Endothelial cell (in vitro differentiated cells): ENCODE measurements at regions not wholly inside any gene's neighbourhood (a gene's known extent, or its start where the extent isn't known, plus 50 kb on each side); places are given as distances from the start of the nearest gene placed in this dataset.

Experiments used
- DNase-seq: peaks from one replicate; pipeline ENCODE4 v3.0.0; 2021; ENCODE audit warnings: low spot score
- H3K27ac Mint-ChIP-seq: one replicate; pipeline ENCODE4 v1.8.0; 2021; ENCODE audit warnings: mixed read lengths, inconsistent platforms; ENCODE audit not compliant: unreplicated experiment
- H3K27me3 Mint-ChIP-seq: one replicate; pipeline ENCODE4 v1.8.0; 2021; ENCODE audit warnings: mild to moderate bottlenecking, moderate library complexity, mixed read lengths, inconsistent platforms; ENCODE audit not compliant: unreplicated experiment
- H3K36me3 Mint-ChIP-seq: one replicate; pipeline ENCODE4 v1.8.0; 2021; ENCODE audit warnings: mild to moderate bottlenecking, low read depth, mixed read lengths, inconsistent platforms; ENCODE audit not compliant: unreplicated experiment
- H3K4me1 Mint-ChIP-seq: one replicate; pipeline ENCODE4 v1.8.0; 2021; ENCODE audit warnings: mild to moderate bottlenecking, mixed read lengths, inconsistent platforms; ENCODE audit not compliant: unreplicated experiment
- H3K4me3 Mint-ChIP-seq: one replicate; pipeline ENCODE4 v1.8.0; 2021; ENCODE audit warnings: mild to moderate bottlenecking, mixed read lengths, inconsistent platforms; ENCODE audit not compliant: unreplicated experiment
- H3K9me3 Mint-ChIP-seq: one replicate; pipeline ENCODE4 v1.8.0; 2021; ENCODE audit warnings: mixed read lengths, inconsistent platforms; ENCODE audit not compliant: unreplicated experiment
- TF ChIP-seq, protein P1 (sequence below): fragments of 200-600 bp; sonication (generic); IDR thresholded peaks from one replicate; pipeline ENCODE4 v1.5.0; 2021; ENCODE audit warnings: antibody characterized with exemption; ENCODE audit not compliant: unreplicated experiment

DNA sequence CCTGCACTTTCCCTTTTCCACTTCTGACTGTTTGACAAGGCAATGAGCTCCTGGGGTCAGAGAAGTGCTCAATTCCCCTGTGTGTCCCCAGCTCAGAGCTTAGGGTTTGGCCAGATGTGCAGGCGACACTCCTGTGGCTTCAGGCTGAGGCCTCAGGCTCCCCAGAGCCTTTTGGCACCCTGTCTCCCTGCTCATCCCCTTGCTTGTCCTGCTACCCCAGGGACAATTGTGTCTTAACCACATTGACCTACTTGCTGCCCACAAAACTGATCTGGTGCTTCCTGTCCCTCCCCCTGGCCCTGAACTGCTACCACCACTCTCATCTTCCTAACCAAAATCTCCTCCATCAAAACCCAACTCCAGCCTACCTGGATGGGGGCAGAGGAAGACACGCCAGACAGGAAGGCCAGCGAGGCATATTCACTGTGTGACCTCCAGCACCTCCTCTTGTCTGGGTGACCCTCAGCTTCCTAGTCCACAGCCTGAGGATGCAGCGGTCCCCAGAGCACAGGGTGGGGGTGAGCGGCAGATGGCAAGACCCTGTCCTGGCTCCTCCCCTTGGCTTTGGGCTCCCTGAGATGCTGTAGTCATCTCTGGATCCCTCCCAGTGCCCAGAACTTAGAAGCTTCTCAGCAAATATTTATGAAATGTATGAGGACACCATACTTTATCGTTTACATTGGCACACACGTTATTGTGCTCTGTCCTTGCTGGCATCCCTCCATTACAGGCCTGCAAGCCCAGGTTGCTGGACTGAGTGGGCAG, 98.9 kb upstream of the SLC6A6 start:
- no peak overlapping the region for H3K4me3 Mint-ChIP-seq
- TF ChIP-seq, protein P1, sequence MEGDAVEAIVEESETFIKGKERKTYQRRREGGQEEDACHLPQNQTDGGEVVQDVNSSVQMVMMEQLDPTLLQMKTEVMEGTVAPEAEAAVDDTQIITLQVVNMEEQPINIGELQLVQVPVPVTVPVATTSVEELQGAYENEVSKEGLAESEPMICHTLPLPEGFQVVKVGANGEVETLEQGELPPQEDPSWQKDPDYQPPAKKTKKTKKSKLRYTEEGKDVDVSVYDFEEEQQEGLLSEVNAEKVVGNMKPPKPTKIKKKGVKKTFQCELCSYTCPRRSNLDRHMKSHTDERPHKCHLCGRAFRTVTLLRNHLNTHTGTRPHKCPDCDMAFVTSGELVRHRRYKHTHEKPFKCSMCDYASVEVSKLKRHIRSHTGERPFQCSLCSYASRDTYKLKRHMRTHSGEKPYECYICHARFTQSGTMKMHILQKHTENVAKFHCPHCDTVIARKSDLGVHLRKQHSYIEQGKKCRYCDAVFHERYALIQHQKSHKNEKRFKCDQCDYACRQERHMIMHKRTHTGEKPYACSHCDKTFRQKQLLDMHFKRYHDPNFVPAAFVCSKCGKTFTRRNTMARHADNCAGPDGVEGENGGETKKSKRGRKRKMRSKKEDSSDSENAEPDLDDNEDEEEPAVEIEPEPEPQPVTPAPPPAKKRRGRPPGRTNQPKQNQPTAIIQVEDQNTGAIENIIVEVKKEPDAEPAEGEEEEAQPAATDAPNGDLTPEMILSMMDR, result no peak
- H3K4me1 Mint-ChIP-seq, result no peaks in the 10 kb centered on the region
- DNase-seq, result no peak
- H3K36me3 Mint-ChIP-seq, result no peaks in the 10 kb centered on the region
- H3K27me3 Mint-ChIP-seq, result peaks cover 11% of the 10 kb centered on the region
- no peaks in the 10 kb centered on the region for H3K9me3 Mint-ChIP-seq
- no peak overlapping the region for H3K27ac Mint-ChIP-seq

DNA sequence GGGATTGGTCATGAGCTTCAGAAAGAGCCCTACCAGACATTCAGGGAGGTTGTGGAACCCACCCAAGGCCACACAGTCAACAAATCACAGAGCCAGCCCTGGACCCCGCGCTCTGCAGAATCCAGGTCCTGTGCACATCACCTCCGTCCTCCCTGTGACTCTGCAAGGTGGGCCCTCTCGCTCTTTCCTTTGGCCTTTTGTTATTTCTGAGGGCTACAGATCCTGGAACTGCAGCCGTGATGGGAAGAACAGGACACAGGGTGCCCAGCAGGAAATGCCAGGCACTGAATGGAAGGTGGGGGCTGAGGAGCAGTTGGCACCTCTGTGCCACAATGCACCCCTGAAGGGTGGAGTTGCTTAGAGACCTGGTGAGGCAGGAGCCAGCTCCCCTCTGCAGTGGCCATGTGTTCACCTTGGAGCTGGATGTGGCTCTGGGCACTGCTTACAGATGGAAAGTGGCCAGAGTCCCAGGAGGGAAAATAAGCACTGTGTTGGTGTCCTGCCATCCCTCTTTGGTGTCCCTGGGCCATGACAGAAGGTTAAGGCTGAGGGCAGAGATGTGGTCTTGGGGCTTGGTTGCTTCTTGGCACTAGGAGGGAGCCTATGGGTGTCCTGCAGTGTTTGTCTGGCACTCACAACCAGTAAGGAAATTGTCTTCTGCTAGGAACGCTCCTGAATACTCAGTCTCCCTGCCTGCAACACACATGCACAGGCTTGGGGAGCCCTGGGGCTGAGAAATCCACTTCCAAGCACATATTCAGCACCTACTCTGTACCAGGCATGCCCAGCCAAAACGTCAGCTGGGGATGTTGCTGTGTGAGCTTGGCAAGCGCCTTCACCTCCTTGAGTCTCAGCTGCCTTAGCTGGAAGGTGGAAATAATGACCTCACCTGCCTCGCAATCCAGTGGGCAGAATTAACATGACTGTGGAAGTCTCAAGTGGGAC, 98.0 kb upstream of the SLC6A6 start:
- H3K27ac Mint-ChIP-seq, result no peak overlapping the region
- peaks cover 11% of the 10 kb centered on the region for H3K27me3 Mint-ChIP-seq
- H3K36me3 Mint-ChIP-seq, result no peaks in the 10 kb centered on the region
- H3K4me3 Mint-ChIP-seq, result no peak overlapping the region
- H3K4me1 Mint-ChIP-seq, result no peaks in the 10 kb centered on the region
- TF ChIP-seq, protein P1, result no peak
- H3K9me3 Mint-ChIP-seq, result no peaks in the 10 kb centered on the region
- no peak for DNase-seq

DNA sequence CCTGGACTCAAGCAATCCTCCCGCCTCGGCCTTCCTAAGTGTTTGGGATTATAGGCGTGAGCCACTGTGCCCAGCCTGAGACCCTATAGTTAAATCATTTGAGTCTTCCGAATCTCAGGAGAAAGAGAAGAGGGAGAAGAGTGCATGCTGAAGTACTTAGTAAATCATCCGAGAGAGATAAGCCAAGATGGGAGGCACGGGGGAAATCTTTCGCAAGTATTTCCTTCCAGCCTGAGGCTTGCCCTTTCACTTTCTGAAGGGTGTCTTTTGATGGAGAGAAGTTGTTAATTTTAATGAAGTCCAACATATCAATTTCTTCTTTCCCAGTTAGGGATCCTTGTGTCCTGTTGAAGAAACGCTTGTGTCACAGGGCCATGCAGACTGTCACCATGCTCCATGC, 97.1 kb upstream of the SLC6A6 start:
- H3K36me3 Mint-ChIP-seq, result no peaks in the 10 kb centered on the region
- no peaks in the 10 kb centered on the region for H3K9me3 Mint-ChIP-seq
- H3K4me1 Mint-ChIP-seq, result no peaks in the 10 kb centered on the region
- H3K27ac Mint-ChIP-seq, result no peak overlapping the region
- no peak for DNase-seq
- peaks cover 10% of the 10 kb centered on the region for H3K27me3 Mint-ChIP-seq
- H3K4me3 Mint-ChIP-seq, result no peak overlapping the region
- TF ChIP-seq, protein P1, result no peak

DNA sequence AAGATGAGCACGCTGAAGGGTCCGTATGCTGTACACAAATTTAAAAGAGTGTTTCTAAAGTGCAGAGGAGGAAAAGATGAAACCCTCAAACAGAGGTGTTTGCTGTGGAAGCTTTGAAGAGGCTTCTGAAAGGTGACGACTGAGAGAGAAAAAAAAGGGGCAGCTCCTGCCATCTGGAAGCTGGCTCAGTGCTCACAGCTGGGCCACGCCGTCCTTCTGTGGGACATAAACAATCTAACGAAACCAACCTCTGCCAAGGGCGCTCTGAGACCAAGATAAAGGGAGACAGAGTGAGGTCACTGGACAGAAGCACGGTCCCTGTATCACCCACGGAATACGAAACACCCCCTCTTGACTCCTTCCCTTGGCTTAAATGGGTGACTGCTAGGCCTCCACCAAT, 96.3 kb upstream of the SLC6A6 start:
- Mint-ChIP-seq H3K4me3 (no peak overlapping the region), H3K27ac (no peak overlapping the region), H3K4me1 (no peaks in the 10 kb centered on the region), H3K36me3 (no peaks in the 10 kb centered on the region), H3K9me3 (no peaks in the 10 kb centered on the region), H3K27me3 (peaks cover 10% of the 10 kb centered on the region)
- DNase-seq, result no peak
- TF ChIP-seq, protein P1, result no peak
